IMR-90 (cell line): ENCODE measurements at regions not wholly inside any gene's neighbourhood (a gene's known extent, or its start where the extent isn't known, plus 50 kb on each side); places are given as distances from the start of the nearest gene placed in this dataset.
"Not testable (repeated sequence)": the region's sequence is repeated elsewhere in the genome, so short reads cannot be mapped to it uniquely, and the experiment has no call there.

Experiments used
- ATAC-seq: fragments of 200-7000 bp; cut with Tn5 transposase; 2 replicates; pipeline ENCODE4 v1.9.1; 2020; ENCODE audit warnings: low read depth, mild to moderate bottlenecking, moderate library complexity
- BruUV-seq: library from RNA; stranded (reverse); fragments of 400-500 nt; replicated peaks from 2 replicates; lab custom pipeline; 2021; lab: Mats Ljungman, UMichigan
- CTCF ChIA-PET: fragments of 300-600 bp; formaldehyde crosslinking; extraction: SDS; loops from one replicate; lab custom pipeline; 2021; ENCODE audit warnings: antibody characterized with exemption; lab: Yijun Ruan, JAX
- POLR2A ChIA-PET: fragments of 300-600 bp; sonication (Branson Sonifier 250); formaldehyde crosslinking; loops from one replicate; lab custom pipeline; 2022; ENCODE audit warnings: antibody characterized with exemption; ENCODE audit not compliant: unreplicated experiment; lab: Charles Lee
- DNase-seq: peaks from one replicate; pipeline ENCODE4 v3.0.0; 2013
- H2AFZ ChIP-seq: replicated peaks from 2 replicates; pipeline ENCODE3; 2013; ENCODE audit warnings: low read length, mild to moderate bottlenecking; ENCODE audit not compliant: poor library complexity
- H2AK5ac ChIP-seq: 2 replicates; pipeline ENCODE4 v1.6.1; 2013; ENCODE audit warnings: low read depth, low read length, inconsistent platforms
- H2AK9ac ChIP-seq: replicated peaks from 2 replicates; pipeline ENCODE3; 2013; ENCODE audit warnings: mild to moderate bottlenecking, low read depth, low read length, moderate library complexity; ENCODE audit not compliant: poor library complexity
- H2BK120ac ChIP-seq: 2 replicates; pipeline ENCODE4 v1.6.1; 2013; ENCODE audit warnings: low read depth, low read length, inconsistent platforms
- H2BK15ac ChIP-seq: 3 replicates; pipeline ENCODE4 v1.6.1; 2013; ENCODE audit warnings: low read depth, low read length, inconsistent platforms
- H2BK20ac ChIP-seq: 2 replicates; pipeline ENCODE4 v1.6.1; 2013; ENCODE audit warnings: low read depth, mild to moderate bottlenecking, inconsistent platforms, low read length, moderate library complexity
- H2BK5ac ChIP-seq: 2 replicates; pipeline ENCODE4 v1.6.1; 2013; ENCODE audit warnings: mild to moderate bottlenecking, low read depth, low read length, inconsistent platforms; ENCODE audit not compliant: poor library complexity, severe bottlenecking
- H3K14ac ChIP-seq: replicated peaks from 2 replicates; pipeline ENCODE4 v1.6.1; 2013; ENCODE audit warnings: low read depth, low read length, inconsistent platforms
- H3K18ac ChIP-seq: 2 replicates; pipeline ENCODE4 v1.6.1; 2013; ENCODE audit warnings: low read depth, low read length, control low read depth
- H3K23ac ChIP-seq: 2 replicates; pipeline ENCODE4 v1.6.1; 2013; ENCODE audit warnings: low read depth, low read length, inconsistent platforms
- H3K27ac ChIP-seq: 2 replicates; pipeline ENCODE4 v1.5.1; 2013; ENCODE audit warnings: mild to moderate bottlenecking, control low read depth, low read length; ENCODE audit not compliant: insufficient read depth
- H3K27me3 ChIP-seq: 2 replicates; pipeline ENCODE4 v1.6.1; 2013; ENCODE audit warnings: low read length; ENCODE audit not compliant: control insufficient read depth, insufficient read depth
- H3K36me3 ChIP-seq: 2 replicates; pipeline ENCODE4 v1.6.1; 2013; ENCODE audit warnings: low read length, mixed read lengths; ENCODE audit not compliant: control insufficient read depth, insufficient read depth
- H3K4ac ChIP-seq: 2 replicates; pipeline ENCODE4 v1.6.1; 2013; ENCODE audit warnings: low read depth, low read length, inconsistent platforms
- H3K4me1 ChIP-seq: 2 replicates; pipeline ENCODE4 v1.6.1; 2013; ENCODE audit warnings: low read length, mixed read lengths; ENCODE audit not compliant: control insufficient read depth, insufficient read depth
- H3K4me2 ChIP-seq: 2 replicates; pipeline ENCODE4 v1.6.1; 2013; ENCODE audit warnings: low read depth, mild to moderate bottlenecking, control low read depth, low read length, moderate library complexity
- H3K4me3 ChIP-seq: 2 replicates; pipeline ENCODE4 v1.5.1; 2013; ENCODE audit warnings: low read depth, mild to moderate bottlenecking, control low read depth, low read length, moderate library complexity; ENCODE audit not compliant: insufficient read depth
- H3K56ac ChIP-seq: 2 replicates; pipeline ENCODE4 v1.6.1; 2013; ENCODE audit warnings: low read length, inconsistent platforms; ENCODE audit not compliant: insufficient read depth; ENCODE audit errors: extremely low read depth
- H3K79me1 ChIP-seq, 2 experiments: 2 replicates each; pipeline ENCODE4 v1.6.1; 2013; ENCODE audit warnings: low read length in 2 of 2, inconsistent platforms in 1 of 2, low read depth in 1 of 2
- H3K9ac ChIP-seq: 2 replicates; pipeline ENCODE4 v1.6.1; 2013; ENCODE audit warnings: low read depth, low read length, control low read depth
- H3K9me1 ChIP-seq: 2 replicates; pipeline ENCODE4 v1.6.1; 2013; ENCODE audit warnings: low read length, inconsistent platforms; ENCODE audit not compliant: insufficient read depth
- H3K9me3 ChIP-seq: 2 replicates; pipeline ENCODE4 v1.6.1; 2013; ENCODE audit warnings: low read length; ENCODE audit not compliant: control insufficient read depth, insufficient read depth
- H4K20me1 ChIP-seq: 2 replicates; pipeline ENCODE4 v1.6.1; 2013; ENCODE audit warnings: low read length, inconsistent platforms; ENCODE audit not compliant: insufficient read depth
- H4K5ac ChIP-seq: 2 replicates; pipeline ENCODE4 v1.6.1; 2013; ENCODE audit warnings: mild to moderate bottlenecking, low read depth, low read length, control low read depth
- H4K8ac ChIP-seq, 2 experiments: 2 replicates each; pipeline ENCODE4 v1.6.1; 2013; ENCODE audit warnings: low read depth in 2 of 2, low read length in 2 of 2, control low read depth in 1 of 2, inconsistent platforms in 1 of 2
- H4K91ac ChIP-seq: 2 replicates; pipeline ENCODE4 v1.6.1; 2013; ENCODE audit warnings: low read depth, low read length, inconsistent platforms; ENCODE audit not compliant: insufficient read depth
- MXI1 ChIP-seq: IDR thresholded peaks from 2 replicates; pipeline ENCODE4 v1.6.1; 2012; ENCODE audit warnings: low read depth, mild to moderate bottlenecking, low read length, moderate library complexity, borderline replicate concordance
- RFX5 ChIP-seq: IDR thresholded peaks from 2 replicates; pipeline ENCODE4 v1.8.0; 2012; ENCODE audit warnings: low read depth, mild to moderate bottlenecking, low read length, moderate library complexity
- USF2 ChIP-seq: fragments of 150-350 bp; IDR thresholded peaks from 2 replicates; pipeline ENCODE4 v1.6.1; 2017; ENCODE audit warnings: mild to moderate bottlenecking, antibody characterized with exemption, low read length, low read depth
- WGBS, 2 experiments: methylation state at CpG; one replicate each; pipeline versions ENCODE4 v1.1.5 to v1.1.7; 2013; ENCODE audit warnings: missing lambda C conversion rate in 2 of 2; ENCODE audit not compliant: insufficient read length in 1 of 2; ENCODE audit errors: extremely low coverage in 2 of 2; 5-methylcytosine and 5-hydroxymethylcytosine counted together
- dilution Hi-C: fragments of 300-500 bp; cut with HindIII; formaldehyde crosslinking; loops from one replicate; pipeline ENCODE4 v1.14.3; 2018; ENCODE audit warnings: low sequenced_read_pairs; ENCODE audit not compliant: unreplicated experiment
- in situ Hi-C: fragments of 300-500 bp; cut with MboI; formaldehyde crosslinking; loops from 3 replicates; pipeline ENCODE4 v1.14.3; 2019; ENCODE audit warnings: low sequenced_read_pairs, inconsistent platforms, mixed read lengths
- intact Hi-C: fragments of 100-400 bp; cut with micrococcal nuclease; formaldehyde crosslinking; loops from 2 replicates; pipeline ENCODE4 v1.10.0; 2022

- ATAC-seq (no peak), DNase-seq (no peak)
- Histone ChIP-seq H4K20me1 (no peaks in the 10 kb centered on the region), H3K36me3 (no peaks in the 10 kb centered on the region), H3K27ac (no peak overlapping the region), H2BK120ac (no peak overlapping the region), H3K4me2 (no peak overlapping the region), H3K4me1 (no peaks in the 10 kb centered on the region), H2BK15ac (no peak overlapping the region), H3K9ac (no peak overlapping the region), H3K14ac (no peak overlapping the region), H4K8ac (no peak overlapping the region), H3K27me3 (peaks cover 2% of the 10 kb centered on the region; the same call in 1 of the 2 replicates), H4K5ac (no peak overlapping the region), H2BK20ac (no peak overlapping the region), H3K18ac (no peak overlapping the region), H2AFZ (no peak overlapping the region), H3K9me1 (no peaks in the 10 kb centered on the region), H3K9me3 (no peaks in the 10 kb centered on the region), H2BK5ac (no peak overlapping the region), H3K23ac (no peak overlapping the region), H3K79me1 (no peaks in the 10 kb centered on the region), H2AK5ac (no peak overlapping the region), H3K4ac (no peak overlapping the region), H3K56ac (no peak overlapping the region), H4K91ac (no peak overlapping the region), H2AK9ac (no peak overlapping the region), H3K4me3 (no peak overlapping the region)
- BruUV-seq = no TSS peak
- dilution Hi-C loops = no loop called here
- POLR2A ChIA-PET = no interaction called here
- no peak for TF ChIP-seq RFX5
- no peak for TF ChIP-seq MXI1
- TF ChIP-seq USF2 = no peak
- in situ Hi-C loops = no loop called here
- intact Hi-C loops = no loop called here
- CTCF ChIA-PET = no interaction called here
These were observed 83.4 kb upstream of the STK39 start for GRCh38 chr2:168330624-168331423.

GRCh38 chr2:168335254-168335653 is 87.9 kb upstream of the STK39 start:
- H3K14ac ChIP-seq, H4K5ac ChIP-seq, H3K4me1 ChIP-seq, H4K8ac ChIP-seq, H3K79me1 ChIP-seq, H2BK15ac ChIP-seq, H4K91ac ChIP-seq, H3K4me3 ChIP-seq, H3K4ac ChIP-seq, H3K9ac ChIP-seq, H3K9me1 ChIP-seq, H3K23ac ChIP-seq, POLR2A ChIA-PET, BruUV-seq, H2AFZ ChIP-seq, H3K27me3 ChIP-seq, CTCF ChIA-PET, H2AK5ac ChIP-seq, H3K18ac ChIP-seq, intact Hi-C loops, DNase-seq, H3K4me2 ChIP-seq, H3K36me3 ChIP-seq, H3K56ac ChIP-seq, H2AK9ac ChIP-seq, H2BK20ac ChIP-seq, H4K20me1 ChIP-seq, H2BK5ac ChIP-seq, dilution Hi-C loops, ATAC-seq, H3K9me3 ChIP-seq, in situ Hi-C loops, H3K27ac ChIP-seq, H2BK120ac ChIP-seq: not testable (repeated sequence)
- WGBS, 2 experiments = no CpG with 5 or more reads among the region's 8 CpGs
